Testis (tissue), 2 donors: ENCODE measurements at regions not wholly inside any gene's neighbourhood (a gene's known extent, or its start where the extent isn't known, plus 50 kb on each side); places are given as distances from the start of the nearest gene placed in this dataset.

Experiments used
- CTCF ChIP-seq, 3 experiments: fragments of 450-650 bp in 2 of 3; fragments of 200-600 bp in 1 of 3; sonication (generic) in 1 of 3; IDR thresholded peaks; one replicate each; pipeline ENCODE4 v1.5.1; 2016 to 2019; ENCODE audit warnings: antibody characterized with exemption in 3 of 3, mild to moderate bottlenecking in 2 of 3, moderate library complexity in 1 of 3
- POLR2A ChIP-seq: fragments of 450-650 bp; IDR thresholded peaks from one replicate; pipeline ENCODE4 v1.6.1; 2017; ENCODE audit warnings: antibody characterized with exemption, mild to moderate bottlenecking, moderate library complexity

DNA sequence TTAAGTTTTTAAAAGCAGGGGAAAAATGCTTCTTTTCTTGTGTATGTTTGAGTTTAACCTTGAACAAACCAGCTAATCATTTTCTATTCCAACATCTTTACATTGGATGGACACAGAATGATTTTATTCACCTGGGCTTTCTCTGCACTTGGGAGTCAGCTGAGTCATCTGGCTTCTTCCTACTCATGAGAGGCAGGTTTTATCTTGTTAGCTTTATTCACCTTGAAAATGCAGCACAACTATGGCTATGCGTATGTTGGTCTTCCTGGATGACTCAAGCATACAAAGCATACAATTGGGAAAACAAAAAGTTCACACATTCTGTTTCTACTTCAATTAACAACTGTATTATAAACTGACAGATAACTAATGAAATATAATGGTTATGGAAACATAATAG, 737.7 kb downstream of the FRK start:
- TF ChIP-seq POLR2A = no peak
- no peak for TF ChIP-seq CTCF (IDR thresholded peaks at IDR 0.05)
